K562 (cell line): ENCODE measurements at regions not wholly inside any gene's neighbourhood (a gene's known extent, or its start where the extent isn't known, plus 50 kb on each side); places are given as distances from the start of the nearest gene placed in this dataset.

Source experiments
- ATAC-seq: fragments of 200-7000 bp; cut with Tn5 transposase; 3 replicates; pipeline ENCODE4 v1.9.1; 2020; ENCODE audit warnings: moderate library complexity
- BruUV-seq: library from RNA; stranded (reverse); fragments of 400-500 nt; replicated peaks from 2 replicates; lab custom pipeline; 2021; lab: Mats Ljungman, UMichigan
- CTCF ChIA-PET: fragments of 300-600 bp; formaldehyde crosslinking; extraction: SDS; loops from one replicate; lab custom pipeline; 2021; ENCODE audit warnings: low intra/inter-chr PET ratio; lab: Yijun Ruan, JAX
- POLR2A ChIA-PET: fragments of 300-600, 350-650 bp; sonication (Branson Sonifier 250); formaldehyde crosslinking; extraction: SDS; loops from one replicate; lab custom pipeline; 2021; ENCODE audit warnings: antibody characterized with exemption, inconsistent platforms; lab: Yijun Ruan, JAX
- DNase-seq, 4 experiments: peaks; one replicate each; pipeline versions ENCODE4 v3.0.0 to v3.0.0-alpha.2; 2011 to 2018; ENCODE audit warnings: low spot score in 3 of 4, mixed read lengths in 3 of 4; ENCODE audit errors: extremely low read depth in 1 of 4
- FAIRE-seq: peaks from 2 replicates; lab custom pipeline; 2011; peaks lifted over from hg19 to GRCh38; lab: Jason Lieb, UNC
- H2AFZ ChIP-seq: 2 replicates; pipeline ENCODE4 v1.6.0; 2011; ENCODE audit warnings: low read depth, low read length, control low read depth, inconsistent platforms
- H3K27ac ChIP-seq: fragments of 200-600 bp; 3 replicates; pipeline ENCODE4 v1.8.0; 2011; ENCODE audit warnings: low read depth, mild to moderate bottlenecking, control low read depth, inconsistent platforms, low read length, moderate library complexity, mixed read lengths; ENCODE audit errors: extremely low read depth
- H3K27me3 ChIP-seq, 2 experiments: fragments of 300-600 bp in 1 of 2; 2 replicates in 1 of 2; 3 replicates in 1 of 2; pipeline versions ENCODE4 v1.6.0 to v1.8.0; 2011; ENCODE audit warnings: inconsistent platforms in 2 of 2, low read length in 2 of 2, mild to moderate bottlenecking in 1 of 2, mixed read lengths in 1 of 2, moderate library complexity in 1 of 2; ENCODE audit not compliant: control insufficient read depth in 2 of 2, insufficient read depth in 2 of 2
- H3K36me3 ChIP-seq: fragments of 300-600 bp; 3 replicates; pipeline ENCODE4 v1.8.0; 2011; ENCODE audit warnings: mild to moderate bottlenecking, low read length, inconsistent platforms; ENCODE audit not compliant: control insufficient read depth, insufficient read depth
- H3K4me1 ChIP-seq, 2 experiments: fragments of 200-600 bp in 1 of 2; replicated peaks in 1 of 2; 2 replicates in 1 of 2; 3 replicates in 1 of 2; pipeline versions ENCODE4 v1.5.1 to v1.8.0; 2011; ENCODE audit warnings: inconsistent platforms in 2 of 2, low read length in 2 of 2, mild to moderate bottlenecking in 1 of 2, mixed read lengths in 1 of 2, moderate library complexity in 1 of 2; ENCODE audit not compliant: control insufficient read depth in 2 of 2, insufficient read depth in 2 of 2
- H3K4me2 ChIP-seq: 2 replicates; pipeline ENCODE4 v1.6.1; 2011; ENCODE audit warnings: low read length, control low read depth, inconsistent platforms, mixed read lengths; ENCODE audit not compliant: insufficient read depth
- H3K4me3 ChIP-seq: fragments of 200-600 bp; sonication (generic), shearing (Covaris generic); 2 replicates; pipeline ENCODE4 v1.5.1; 2016; ENCODE audit warnings: control low read depth, inconsistent platforms
- H3K79me2 ChIP-seq: fragments of 200-600 bp; 3 replicates; pipeline ENCODE4 v1.8.0; 2011; ENCODE audit warnings: low read length, inconsistent platforms; ENCODE audit not compliant: control insufficient read depth, insufficient read depth
- H3K9ac ChIP-seq, 2 experiments: 2 replicates each; pipeline versions ENCODE4 v1.6.0 to v1.6.1; 2011; ENCODE audit warnings: low read depth in 2 of 2, low read length in 2 of 2, control low read depth in 1 of 2, inconsistent platforms in 1 of 2, mild to moderate bottlenecking in 1 of 2, mixed read lengths in 1 of 2; ENCODE audit not compliant: insufficient read depth in 1 of 2
- H3K9me1 ChIP-seq: one replicate; pipeline ENCODE4 v1.6.0; 2011; ENCODE audit warnings: inconsistent platforms, mild to moderate bottlenecking, low read length, moderate library complexity; ENCODE audit not compliant: control insufficient read depth, insufficient read depth
- H3K9me3 ChIP-seq: replicated peaks from 2 replicates; pipeline ENCODE4 v1.5.1; 2011; ENCODE audit warnings: low read depth, low read length, inconsistent platforms; ENCODE audit not compliant: control insufficient read depth, insufficient read depth
- H4K20me1 ChIP-seq: replicated peaks from 2 replicates; pipeline ENCODE4 v1.6.1; 2011; ENCODE audit warnings: low read length, inconsistent platforms, mixed read lengths; ENCODE audit not compliant: control insufficient read depth, insufficient read depth
- ATF2 ChIP-seq: sonication (generic); formaldehyde crosslinking; IDR thresholded peaks from 2 replicates; pipeline ENCODE4 v1.8.1; 2022; ENCODE audit warnings: missing genetic modification reagents
- CREBBP ChIP-seq: IDR thresholded peaks from one replicate; pipeline ENCODE4 v1.6.1; 2012; ENCODE audit warnings: low read depth, mild to moderate bottlenecking, control low read depth, inconsistent platforms, low read length
- DDX20 ChIP-seq: fragments of 450-650 bp; IDR thresholded peaks from 2 replicates; pipeline ENCODE4 v1.6.1; 2016; ENCODE audit warnings: missing genetic modification characterization, low read depth, mild to moderate bottlenecking, missing compliant biosample characterization, moderate library complexity
- FOXM1 ChIP-seq, 2 experiments: fragments of 450-650 bp in 1 of 2; sonication (generic) in 1 of 2; formaldehyde crosslinking in 1 of 2; IDR thresholded peaks; 2 replicates each; pipeline versions ENCODE4 v1.6.1 to v1.9.0; 2017 to 2022; ENCODE audit warnings: low read depth in 2 of 2, mild to moderate bottlenecking in 2 of 2, missing genetic modification reagents in 1 of 2, moderate library complexity in 1 of 2
- HDAC1 ChIP-seq, 2 experiments: fragments of 450-650 bp; IDR thresholded peaks; 2 replicates each; pipeline ENCODE4 v1.6.1; 2016 to 2017; ENCODE audit warnings: inconsistent platforms in 1 of 2, mild to moderate bottlenecking in 1 of 2, moderate library complexity in 1 of 2
- MBD2 ChIP-seq: sonication (generic); IDR thresholded peaks from 2 replicates; pipeline ENCODE4 v1.6.1; 2016; ENCODE audit warnings: low read depth, borderline replicate concordance
- NCOA4 ChIP-seq: fragments of 450-650 bp; IDR thresholded peaks from 2 replicates; pipeline ENCODE4 v1.6.1; 2018; ENCODE audit warnings: mild to moderate bottlenecking; ENCODE audit not compliant: partially characterized antibody
- NR1H2 ChIP-seq: sonication (generic); formaldehyde crosslinking; IDR thresholded peaks from 2 replicates; pipeline ENCODE4 v1.4.0; 2020; ENCODE audit warnings: mild to moderate bottlenecking, missing genetic modification reagents
- WGBS: fragments of 100-300 bp; shearing (Covaris generic); methylation state at CpG from one replicate; pipeline ENCODE4 v1.1.6; 2016; ENCODE audit warnings: low coverage, mixed read lengths; ENCODE audit not compliant: insufficient coverage; ENCODE audit errors: missing lambda C conversion rate; 5-methylcytosine and 5-hydroxymethylcytosine counted together
- in situ Hi-C: fragments of 300-500 bp; cut with MboI; formaldehyde crosslinking; loops from 4 replicates; pipeline ENCODE4 v1.15.0; 2018; ENCODE audit warnings: inconsistent platforms, mixed read lengths
- intact Hi-C: fragments of 100-400 bp; cut with micrococcal nuclease; formaldehyde crosslinking; loops from 2 replicates; pipeline ENCODE4 v1.14.2; 2022

- no peaks in the 10 kb centered on the region for H3K27me3 ChIP-seq
- no peaks in the 10 kb centered on the region for H3K4me1 ChIP-seq
- H3K79me2 ChIP-seq: no peaks in the 10 kb centered on the region
- no peak overlapping the region for H3K9ac ChIP-seq
- no peak overlapping the region for H3K4me2 ChIP-seq
- no peak overlapping the region for H2AFZ ChIP-seq
- TF ChIP-seq NR1H2 (CRISPR knock-in tag) (no peak), HDAC1 (IDR thresholded peaks at IDR 0.05) (no peak), NCOA4 (no peak), FOXM1 (IDR thresholded peaks at IDR 0.05; ENCODE audit: low read depth) (no peak), FOXM1 (CRISPR knock-in tag; IDR thresholded peaks at IDR 0.05; ENCODE audit: low read depth) (no peak), ATF2 (CRISPR knock-in tag) (no peak), DDX20 (tag) (no peak), MBD2 (no peak), CREBBP (no peak)
- no peaks in the 10 kb centered on the region for H3K36me3 ChIP-seq
- POLR2A ChIA-PET: no interaction called here
- in situ Hi-C loops (no loop called here), intact Hi-C loops (no loop called here)
- no peaks in the 10 kb centered on the region for H3K9me3 ChIP-seq
- ATAC-seq: no peak
- CTCF ChIA-PET: no interaction called here
- H4K20me1 ChIP-seq: no peaks in the 10 kb centered on the region
- WGBS: 11% methylated on average over 1 of the region's 1 CpG
- no peak overlapping the region for H3K4me3 ChIP-seq
- H3K27ac ChIP-seq: no peak overlapping the region
- DNase-seq: no peak
- H3K9me1 ChIP-seq: no peaks in the 10 kb centered on the region
- BruUV-seq: no TSS peak
- no peak for FAIRE-seq
Measured at GRCh38 chr12:83476006-83476405, 789.3 kb downstream of the TMTC2 start.
